GM12864 (cell line): ENCODE measurements at regions not wholly inside any gene's neighbourhood (a gene's known extent, or its start where the extent isn't known, plus 50 kb on each side); places are given as distances from the start of the nearest gene placed in this dataset.
"Not testable (repeated sequence)": the region's sequence is repeated elsewhere in the genome, so short reads cannot be mapped to it uniquely, and the experiment has no call there.

Experiments used
- DNase-seq: peaks from one replicate; pipeline ENCODE4 v3.0.0-alpha.2; 2011; ENCODE audit warnings: low read depth
- H3K4me3 ChIP-seq: 2 replicates; pipeline ENCODE4 v1.5.1; 2011; ENCODE audit warnings: mild to moderate bottlenecking, low read depth, low read length, control low read depth
- TF ChIP-seq, protein P1 (sequence below): IDR thresholded peaks from 2 replicates; pipeline ENCODE4 v1.5.1; 2011; ENCODE audit warnings: low read depth, mild to moderate bottlenecking, moderate library complexity, low read length, control low read depth, inconsistent platforms; ENCODE audit errors: missing control alignments

DNA sequence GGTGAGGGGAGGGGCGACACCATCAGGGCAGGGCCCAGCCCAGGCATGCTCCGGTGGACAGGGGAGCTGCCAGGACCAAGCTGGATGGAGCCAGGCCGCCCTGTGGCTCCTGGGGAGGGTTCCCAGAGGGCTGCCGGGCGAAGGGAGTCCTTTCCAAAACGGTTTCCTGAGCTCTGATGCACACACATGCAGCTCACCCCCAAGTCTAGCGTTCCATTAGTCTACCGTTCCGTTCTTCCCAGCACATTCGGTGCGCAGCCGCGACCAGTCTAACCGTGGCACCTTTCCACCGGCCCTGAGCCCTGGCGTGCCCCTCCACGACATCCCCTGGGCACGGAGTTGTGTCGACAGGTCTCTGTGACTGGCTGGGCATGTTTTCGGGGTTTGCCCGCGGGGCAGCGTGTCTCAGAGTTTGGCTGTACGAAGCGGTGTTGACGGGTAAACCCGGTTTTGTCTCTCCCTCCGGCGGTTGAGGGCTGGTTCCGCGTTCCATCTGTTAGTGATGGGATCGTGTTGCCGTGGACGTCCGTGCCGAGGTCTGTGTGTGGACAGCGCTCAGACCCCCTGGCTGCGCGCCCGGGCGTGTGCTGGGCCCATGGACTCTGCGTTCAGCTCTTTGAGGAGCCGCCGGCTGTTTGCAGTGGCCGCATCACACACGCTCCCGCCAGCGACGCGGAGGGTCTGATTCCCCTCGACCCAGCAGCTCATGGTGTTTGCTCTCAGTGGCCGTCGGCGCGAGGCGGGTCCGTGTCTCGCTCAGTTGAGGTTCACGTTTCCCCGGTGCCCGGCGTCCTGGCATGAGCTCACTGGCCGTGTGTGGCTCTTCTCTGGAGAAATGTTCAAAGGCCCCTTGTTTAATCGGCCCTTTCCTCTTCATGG, 121.2 kb downstream of the IGLL1 start:
- DNase-seq = no peak
- no peak overlapping the region for H3K4me3 ChIP-seq
- TF ChIP-seq, protein P1, sequence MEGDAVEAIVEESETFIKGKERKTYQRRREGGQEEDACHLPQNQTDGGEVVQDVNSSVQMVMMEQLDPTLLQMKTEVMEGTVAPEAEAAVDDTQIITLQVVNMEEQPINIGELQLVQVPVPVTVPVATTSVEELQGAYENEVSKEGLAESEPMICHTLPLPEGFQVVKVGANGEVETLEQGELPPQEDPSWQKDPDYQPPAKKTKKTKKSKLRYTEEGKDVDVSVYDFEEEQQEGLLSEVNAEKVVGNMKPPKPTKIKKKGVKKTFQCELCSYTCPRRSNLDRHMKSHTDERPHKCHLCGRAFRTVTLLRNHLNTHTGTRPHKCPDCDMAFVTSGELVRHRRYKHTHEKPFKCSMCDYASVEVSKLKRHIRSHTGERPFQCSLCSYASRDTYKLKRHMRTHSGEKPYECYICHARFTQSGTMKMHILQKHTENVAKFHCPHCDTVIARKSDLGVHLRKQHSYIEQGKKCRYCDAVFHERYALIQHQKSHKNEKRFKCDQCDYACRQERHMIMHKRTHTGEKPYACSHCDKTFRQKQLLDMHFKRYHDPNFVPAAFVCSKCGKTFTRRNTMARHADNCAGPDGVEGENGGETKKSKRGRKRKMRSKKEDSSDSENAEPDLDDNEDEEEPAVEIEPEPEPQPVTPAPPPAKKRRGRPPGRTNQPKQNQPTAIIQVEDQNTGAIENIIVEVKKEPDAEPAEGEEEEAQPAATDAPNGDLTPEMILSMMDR = no peak

DNA sequence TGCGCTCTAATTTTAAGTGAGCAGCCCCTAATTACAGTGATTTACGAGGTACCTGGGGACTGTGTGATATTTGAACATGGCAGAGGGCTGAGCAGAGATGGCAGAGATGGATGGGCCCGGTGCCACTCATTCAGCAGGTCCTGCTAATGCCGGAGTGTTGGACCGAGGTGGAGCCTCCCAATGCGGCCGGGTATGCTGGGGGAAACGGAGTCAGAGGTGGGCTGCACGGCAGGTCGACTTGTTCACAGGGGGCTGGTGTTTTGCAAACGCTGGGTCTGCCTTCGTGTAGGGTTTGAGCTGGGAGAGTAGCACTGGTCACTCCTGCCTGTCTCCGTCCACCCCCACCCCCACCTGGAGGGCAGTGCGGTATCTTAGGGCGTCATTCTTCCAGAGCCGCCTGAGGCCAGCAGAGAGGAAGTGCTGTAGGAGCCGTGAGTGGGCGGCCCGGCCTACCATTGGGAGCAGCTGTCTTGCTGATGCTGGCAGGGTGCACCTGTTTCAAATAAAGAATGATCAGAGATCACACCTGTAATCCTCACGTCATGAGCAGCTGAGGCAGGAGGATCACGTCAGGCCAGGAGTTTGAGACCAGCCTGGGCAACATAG, 122.6 kb downstream of the IGLL1 start:
- H3K4me3 ChIP-seq = no peak overlapping the region
- TF ChIP-seq, protein P1 = no peak
- DNase-seq = no peak

DNA sequence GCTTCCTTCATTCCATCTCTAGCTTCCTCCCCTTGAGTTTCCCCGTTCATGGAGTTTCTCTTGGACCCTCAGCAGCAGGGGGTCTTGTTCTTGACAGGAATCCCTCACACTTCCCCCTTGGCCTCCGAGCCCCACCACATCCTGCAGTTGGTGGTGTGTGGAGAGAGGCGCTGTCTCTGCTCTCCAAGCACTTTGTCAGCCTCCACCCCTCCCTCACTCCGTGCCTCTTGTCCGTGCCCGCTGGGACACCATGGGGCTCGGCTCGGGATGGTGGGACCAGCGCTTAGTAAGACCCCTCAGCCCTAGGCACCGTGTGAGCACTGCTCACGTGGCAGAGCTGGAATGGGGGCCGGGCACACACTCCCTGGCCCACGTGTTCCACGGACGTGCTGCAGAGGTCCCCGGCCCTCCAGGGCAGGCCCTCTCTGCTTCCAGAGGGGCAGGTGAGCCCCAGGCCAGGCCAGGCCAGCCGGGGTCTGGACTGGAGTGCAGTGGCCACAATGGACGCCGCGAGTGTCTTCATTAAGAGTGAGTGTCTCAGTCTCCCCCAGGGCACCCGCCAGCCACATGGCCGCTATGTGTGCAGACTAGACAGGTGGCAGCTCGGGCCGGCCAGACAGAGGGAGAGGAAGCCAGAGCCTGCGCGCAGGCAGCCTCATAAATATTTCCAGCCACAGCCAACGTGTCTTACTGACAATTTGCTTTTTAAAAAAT, 123.3 kb downstream of the IGLL1 start:
- not testable (repeated sequence) for DNase-seq, H3K4me3 ChIP-seq

DNA sequence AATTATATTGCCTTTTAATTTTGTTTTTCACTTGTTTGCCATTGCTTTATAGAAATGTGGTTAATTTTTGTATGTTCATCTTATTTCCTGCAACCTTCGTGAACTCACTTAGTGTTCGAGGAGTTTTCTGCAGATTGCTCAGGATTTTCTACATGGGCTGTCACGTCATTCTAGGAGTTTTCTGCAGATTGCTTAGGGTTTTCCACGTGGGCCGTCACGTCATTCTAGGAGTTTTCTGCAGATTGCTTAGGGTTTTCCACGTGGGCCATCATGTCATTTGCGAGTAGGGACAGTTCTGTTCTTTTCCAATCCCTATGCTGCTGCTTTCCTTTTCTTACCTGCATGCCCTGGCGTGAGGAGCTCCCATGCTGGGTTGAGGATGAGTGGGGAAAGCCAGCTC, 125.7 kb downstream of the IGLL1 start:
- not testable (repeated sequence) for H3K4me3 ChIP-seq, DNase-seq

DNA sequence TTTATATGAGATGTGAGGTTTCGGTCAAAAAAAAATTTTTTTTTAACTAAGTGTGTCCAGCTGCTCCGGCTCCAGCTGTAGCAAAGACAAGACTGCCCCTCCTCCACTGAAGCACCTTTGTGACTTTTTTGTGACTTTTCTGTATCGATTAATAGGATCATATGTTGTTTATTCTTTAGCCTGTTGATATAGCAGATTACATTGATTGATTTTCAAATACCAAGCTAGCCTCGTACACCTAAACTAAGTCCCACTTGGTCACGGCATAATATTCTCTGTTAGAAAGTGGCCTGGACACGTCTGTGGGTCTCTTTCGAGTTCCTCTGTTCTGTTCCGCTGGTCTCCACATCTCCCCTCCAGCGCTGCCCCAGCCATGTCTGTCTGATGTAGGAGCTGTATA, 126.8 kb downstream of the IGLL1 start:
- no peak for DNase-seq
- TF ChIP-seq, protein P1 = no peak

DNA sequence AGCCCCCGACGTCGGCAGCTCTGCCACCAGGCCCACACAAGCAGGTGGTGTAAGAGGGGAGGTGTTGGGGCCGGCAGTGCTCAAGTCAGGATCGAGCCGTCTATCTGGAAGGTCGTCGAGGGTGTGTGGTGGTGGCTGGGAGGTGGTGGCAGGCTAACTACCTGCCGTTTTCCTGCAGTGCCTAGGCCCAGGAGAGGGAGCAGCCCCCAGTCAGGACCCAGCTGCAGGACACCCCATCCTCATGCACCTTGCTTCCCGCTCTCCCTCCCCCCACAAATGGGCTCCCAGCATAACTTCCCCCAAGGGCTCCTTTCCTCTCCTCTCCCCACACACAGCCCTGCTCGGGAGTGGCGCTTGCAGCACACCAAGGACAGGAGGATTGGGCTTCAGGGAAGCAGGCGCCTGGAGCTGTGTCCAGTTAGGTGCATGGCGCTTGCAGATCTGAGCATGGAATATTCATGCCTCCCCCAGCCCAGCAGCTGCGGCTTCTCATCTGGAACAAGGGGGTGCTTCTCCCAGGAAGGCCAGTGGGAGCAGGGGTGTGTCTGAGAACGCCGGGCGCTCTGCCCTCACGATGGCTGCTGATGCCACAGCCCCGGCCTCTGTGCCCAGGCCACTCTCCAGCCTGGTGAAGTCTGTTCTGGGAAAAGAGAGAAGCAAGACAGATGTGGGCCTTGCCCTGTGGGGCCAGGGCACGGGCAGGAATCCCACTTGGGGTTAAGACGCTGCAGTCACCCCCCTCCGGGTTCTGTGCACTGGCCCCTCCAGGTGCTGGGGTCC, 127.7 kb downstream of the IGLL1 start:
- TF ChIP-seq, protein P1 = no peak
- H3K4me3 ChIP-seq = no peak overlapping the region
- DNase-seq = no peak

More for the DNA sequence above, 126.8 kb downstream of the IGLL1 start:
- no peak overlapping the region for H3K4me3 ChIP-seq

DNA sequence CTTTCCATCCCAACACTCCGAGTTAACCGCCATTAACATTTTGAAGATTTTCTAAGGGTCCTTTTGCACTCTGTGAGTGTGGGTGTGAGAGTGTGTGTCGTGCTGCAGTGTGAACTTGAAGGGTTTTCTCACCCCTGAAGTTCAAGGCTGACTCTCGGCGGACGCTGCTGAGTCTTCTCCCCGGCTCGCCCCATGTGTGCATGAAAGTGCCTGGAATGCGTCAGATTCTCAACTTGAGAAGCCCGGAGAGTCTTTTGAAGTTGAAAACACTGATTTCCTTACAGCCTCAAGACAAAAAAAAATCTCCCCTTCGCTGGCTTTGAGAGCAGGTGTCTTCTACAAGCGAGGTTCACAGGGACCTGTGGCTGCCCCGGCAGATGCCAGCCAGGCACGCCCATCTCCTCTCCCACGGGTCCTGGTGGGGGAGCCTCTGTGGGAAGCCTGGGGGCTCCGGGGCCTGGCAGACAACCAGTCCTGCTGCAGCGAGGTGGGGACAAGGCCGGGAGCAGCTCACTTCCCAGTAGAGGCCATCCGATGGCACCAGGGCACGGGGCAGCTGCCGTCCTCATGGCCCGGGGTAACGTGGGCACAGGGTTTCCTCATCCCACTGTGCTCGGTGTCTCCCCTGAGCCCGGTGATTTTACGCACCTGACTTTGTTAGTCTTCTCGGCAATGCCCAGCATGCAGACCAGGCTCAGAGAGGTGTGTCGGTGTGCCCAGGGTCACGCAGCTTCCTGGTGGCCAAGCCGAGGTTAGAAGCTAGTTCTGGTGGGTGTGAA, 128.4 kb downstream of the IGLL1 start:
- DNase-seq, H3K4me3 ChIP-seq: not testable (repeated sequence)

DNA sequence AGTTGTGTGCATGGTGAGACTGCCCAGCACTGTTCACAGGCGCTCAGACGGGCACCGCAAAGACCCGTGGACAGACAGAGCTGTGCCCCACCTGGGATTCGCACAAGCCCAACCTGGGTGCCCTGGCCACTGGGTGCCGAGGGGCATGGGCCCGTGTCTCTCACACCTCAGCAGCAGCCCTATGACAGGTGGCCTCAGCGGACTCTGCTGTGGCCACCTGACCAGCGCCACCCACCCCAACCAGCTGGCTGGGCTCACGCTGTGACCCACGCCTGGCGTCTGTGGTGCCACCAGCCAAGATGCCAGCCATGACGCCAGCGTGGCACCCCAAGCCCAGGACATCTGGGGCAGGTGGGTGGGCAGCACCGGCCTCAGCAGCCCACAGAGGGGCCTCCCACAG, 129.3 kb downstream of the IGLL1 start:
- not testable (repeated sequence) for DNase-seq, H3K4me3 ChIP-seq
